ENCODE measurements at regions not wholly inside any gene's neighbourhood (a gene's known extent, or its start where the extent isn't known, plus 50 kb on each side); places are given as distances from the start of the nearest gene placed in this dataset.

GRCh38 chr10:23521735-23522134 is 82.9 kb downstream of the OTUD1 start:
- TF ChIP-seq CTCF (conservative IDR thresholded peaks at IDR 0.05) (no peak), ZFX (IDR thresholded peaks at IDR 0.05) (no peak)

Measured in C4-2B (cell line).